PC-3 (cell line): ENCODE measurements at regions not wholly inside any gene's neighbourhood (a gene's known extent, or its start where the extent isn't known, plus 50 kb on each side); places are given as distances from the start of the nearest gene placed in this dataset.
"Not testable (repeated sequence)": the region's sequence is repeated elsewhere in the genome, so short reads cannot be mapped to it uniquely, and the experiment has no call there.

Experiments used
- ATAC-seq: fragments of 200-7000 bp; cut with Tn5 transposase; 2 replicates; pipeline ENCODE4 v1.9.1; 2020; ENCODE audit warnings: mild to moderate bottlenecking, moderate library complexity
- BruUV-seq: library from RNA; stranded (reverse); fragments of 400-500 nt; replicated peaks from 2 replicates; lab custom pipeline; 2021; lab: Mats Ljungman, UMichigan
- CTCF ChIA-PET: fragments of 300-600 bp; sonication (Branson Sonifier 250); formaldehyde crosslinking; loops from one replicate; lab custom pipeline; 2022; ENCODE audit warnings: antibody characterized with exemption; lab: Charles Lee
- POLR2A ChIA-PET: fragments of 300-600 bp; sonication (Branson Sonifier 250); formaldehyde crosslinking; loops from one replicate; lab custom pipeline; 2022; ENCODE audit warnings: antibody characterized with exemption; ENCODE audit not compliant: unreplicated experiment; lab: Charles Lee
- DNase-seq: peaks from one replicate; pipeline ENCODE4 v3.0.0-alpha.2; 2015
- H2AFZ ChIP-seq: fragments of 300-600 bp; sonication (generic); 2 replicates; pipeline ENCODE4 v1.6.0; 2016; ENCODE audit warnings: antibody characterized with exemption, low read length
- H3F3A ChIP-seq: fragments of 300-600 bp; sonication (generic); one replicate; pipeline ENCODE4 v1.6.0; 2017; ENCODE audit warnings: antibody characterized with exemption, low read length, control low read depth, mild to moderate bottlenecking; ENCODE audit not compliant: unreplicated experiment
- H3K27ac ChIP-seq: fragments of 300-600 bp; sonication (generic); 2 replicates; pipeline ENCODE4 v1.5.1; 2016; ENCODE audit warnings: mild to moderate bottlenecking, low read length
- H3K27me3 ChIP-seq: fragments of 300-600 bp; sonication (generic); 2 replicates; pipeline ENCODE4 v1.6.1; 2016; ENCODE audit warnings: low read length, mixed read lengths
- H3K36me3 ChIP-seq: fragments of 300-600 bp; sonication (generic); 2 replicates; pipeline ENCODE4 v1.6.1; 2016; ENCODE audit warnings: low read depth, mixed run types, low read length, mixed read lengths
- H3K4me1 ChIP-seq: fragments of 300-600 bp; sonication (generic); 2 replicates; pipeline ENCODE4 v1.5.1; 2016; ENCODE audit warnings: low read length; ENCODE audit not compliant: insufficient read depth
- H3K4me2 ChIP-seq: fragments of 300-600 bp; sonication (generic); 2 replicates; pipeline ENCODE4 v1.6.0; 2016; ENCODE audit warnings: low read length
- H3K4me3 ChIP-seq: fragments of 300-600 bp; sonication (generic); 2 replicates; pipeline ENCODE4 v1.5.1; 2016; ENCODE audit warnings: mild to moderate bottlenecking, low read length, mixed read lengths
- H3K79me2 ChIP-seq: fragments of 300-600 bp; sonication (generic); 2 replicates; pipeline ENCODE4 v1.6.1; 2017; ENCODE audit warnings: low read length, mixed read lengths
- H3K9ac ChIP-seq: fragments of 300-600 bp; sonication (generic); 2 replicates; pipeline ENCODE4 v1.6.0; 2016; ENCODE audit warnings: mild to moderate bottlenecking, low read length
- H3K9me2 ChIP-seq: fragments of 300-600 bp; sonication (generic); replicated peaks from 2 replicates; pipeline ENCODE4 v1.6.1; 2016; ENCODE audit warnings: mixed run types, low read length, mixed read lengths
- H3K9me3 ChIP-seq: fragments of 300-600 bp; sonication (generic); 2 replicates; pipeline ENCODE4 v1.6.1; 2016; ENCODE audit warnings: low read length, mixed read lengths
- H4K20me1 ChIP-seq: fragments of 300-600 bp; sonication (generic); 2 replicates; pipeline ENCODE4 v1.6.1; 2016; ENCODE audit warnings: low read length, mixed read lengths
- CTCF ChIP-seq: fragments of 300-600 bp; sonication (generic); conservative IDR thresholded peaks from 2 replicates; pipeline ENCODE4 v1.5.1; 2017; ENCODE audit warnings: antibody characterized with exemption, low read depth, mild to moderate bottlenecking, low read length
- EZH2 ChIP-seq: fragments of 300-600 bp; sonication (generic); IDR thresholded peaks from one replicate; pipeline ENCODE4 v1.6.1; 2017; ENCODE audit warnings: antibody characterized with exemption, mild to moderate bottlenecking, low read length; ENCODE audit not compliant: unreplicated experiment
- EZH2phosphoT487 ChIP-seq: fragments of 300-600 bp; sonication (generic); IDR thresholded peaks from 2 replicates; pipeline ENCODE4 v1.6.1; 2018; ENCODE audit warnings: mild to moderate bottlenecking, antibody characterized with exemption, low read length, borderline replicate concordance
- intact Hi-C: fragments of 100-400 bp; cut with micrococcal nuclease; formaldehyde crosslinking; loops from 2 replicates; pipeline ENCODE4 v1.9.0; 2023

GRCh38 chr12:67716817-67717216 lies 68.3 kb downstream of the DYRK2 start:
- ChIA-PET POLR2A (interaction anchor here (0.7 kb wide), 1 partner anchor 49 kb away, joined by 4 read pairs; no protein-coding TSS in a partner anchor), CTCF (no interaction called here)
- Histone ChIP-seq H3K27ac (no peak overlapping the region), H3F3A (no peaks in the 10 kb centered on the region), H3K27me3 (no peaks in the 10 kb centered on the region), H3K9me2 (no peaks in the 10 kb centered on the region), H3K9me3 (no peaks in the 10 kb centered on the region), H3K4me2 (0 out of 2 replicates have a peak overlapping the region, but pooled peaks have one; percentile 12), H3K9ac (no peak overlapping the region), H3K79me2 (no peaks in the 10 kb centered on the region), H3K4me1 (peaks cover 43% of the 10 kb centered on the region), H3K36me3 (no peaks in the 10 kb centered on the region), H3K4me3 (no peak overlapping the region), H2AFZ (no peak overlapping the region), H4K20me1 (no peaks in the 10 kb centered on the region)
- intact Hi-C loops, result loop anchor here (10.0 kb wide), 2 partner anchors 198 to 282 kb away; no protein-coding TSS in a partner anchor
- no TSS peak for BruUV-seq
- no peak for TF ChIP-seq CTCF
- ATAC-seq, result peak; percentile 10; the same call in 1 of the 2 replicates
- DNase-seq, result peak; percentile 88

GRCh38 chr12:67719303-67719702 lies 70.8 kb downstream of the DYRK2 start:
- peaks cover 41% of the 10 kb centered on the region for H3K4me1 ChIP-seq
- H3K27me3 ChIP-seq, DNase-seq, H3K79me2 ChIP-seq, H3F3A ChIP-seq, H3K4me3 ChIP-seq, H4K20me1 ChIP-seq, H3K36me3 ChIP-seq, H3K27ac ChIP-seq, H3K9me3 ChIP-seq, H2AFZ ChIP-seq, H3K9ac ChIP-seq, H3K4me2 ChIP-seq, POLR2A ChIA-PET, H3K9me2 ChIP-seq, CTCF ChIA-PET, BruUV-seq, ATAC-seq: not testable (repeated sequence)
- intact Hi-C loops, result loop anchor here (10.0 kb wide), 2 partner anchors 195 to 285 kb away; no protein-coding TSS in a partner anchor

DNA sequence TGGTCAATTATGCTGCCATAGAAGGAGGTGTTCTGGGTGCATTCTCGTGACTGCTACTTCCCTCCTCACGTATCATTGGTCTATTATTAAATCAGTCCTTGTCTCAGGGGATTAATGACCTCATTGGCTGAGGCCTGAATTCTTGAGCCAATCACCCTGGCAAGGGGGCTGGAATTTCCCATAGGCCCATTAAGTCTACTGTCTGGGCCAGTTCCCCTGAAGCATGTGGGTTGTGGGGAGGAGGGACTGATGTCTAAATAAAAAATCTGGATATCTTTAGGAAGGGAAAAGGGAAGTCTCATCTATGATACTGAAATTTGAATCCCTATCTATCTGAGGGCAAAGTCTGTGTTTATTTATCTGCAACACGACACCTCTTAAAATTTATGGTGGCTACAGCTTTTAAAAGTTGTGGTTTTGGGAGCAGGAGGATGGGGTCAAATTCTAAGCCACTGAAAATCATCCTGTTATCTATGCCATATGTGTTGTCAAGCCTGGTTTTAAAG lies 71.9 kb downstream of the DYRK2 start:
- Histone ChIP-seq H2AFZ (no peak overlapping the region), H4K20me1 (no peaks in the 10 kb centered on the region), H3K79me2 (no peaks in the 10 kb centered on the region), H3F3A (no peaks in the 10 kb centered on the region), H3K4me2 (peak overlapping the region; percentile 46), H3K9ac (no peak overlapping the region), H3K9me2 (no peaks in the 10 kb centered on the region), H3K9me3 (no peaks in the 10 kb centered on the region), H3K4me1 (peaks cover 30% of the 10 kb centered on the region), H3K27me3 (no peaks in the 10 kb centered on the region), H3K27ac (no peak overlapping the region), H3K36me3 (no peaks in the 10 kb centered on the region), H3K4me3 (no peak overlapping the region)
- CTCF ChIA-PET, result no interaction called here
- peak; percentile 78 for DNase-seq
- no TSS peak for BruUV-seq
- TF ChIP-seq CTCF (no peak), EZH2 (no peak), EZH2phosphoT487 (no peak)
- intact Hi-C loops, result loop anchor here (2.0 to 5.0 kb wide), 3 partner anchors 46 to 222 kb away; no protein-coding TSS in a partner anchor
- ATAC-seq, result peak; percentile 77
- POLR2A ChIA-PET, result interaction anchor here (0.8 kb wide), 1 partner anchor 46 kb away, joined by 3 read pairs; no protein-coding TSS in a partner anchor
